ENCODE measurements at regions not wholly inside any gene's neighbourhood (a gene's known extent, or its start where the extent isn't known, plus 50 kb on each side); places are given as distances from the start of the nearest gene placed in this dataset.

DNA sequence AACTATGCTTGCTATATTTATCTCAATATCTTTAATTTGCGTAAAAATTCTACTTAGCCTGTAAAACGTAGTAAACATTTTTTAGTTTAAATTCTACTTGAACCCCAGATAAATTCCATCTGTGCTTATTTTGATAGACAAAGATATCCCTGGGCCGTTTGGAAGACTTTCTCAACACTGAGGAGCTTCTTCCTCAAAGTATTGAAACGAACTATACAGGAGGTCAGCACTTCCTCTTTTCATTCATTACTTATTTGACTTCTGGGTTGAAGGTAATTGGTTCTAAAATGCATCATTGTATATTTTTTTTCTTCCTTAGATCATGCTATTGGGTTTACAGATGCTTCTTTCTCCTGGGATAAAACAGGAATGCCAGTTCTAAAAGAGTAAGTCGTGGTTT, 74.7 kb downstream of the HSPA13 start:
- intact Hi-C loops (cut with DNase I) = no loop called here
- Histone ChIP-seq H3K27me3 (no peaks in the 10 kb centered on the region), H3K4me3 (no peak overlapping the region), H3K36me3 (no peaks in the 10 kb centered on the region), H3K9me3 (no peaks in the 10 kb centered on the region), H3K4me1 (no peaks in the 10 kb centered on the region), H3K27ac (no peak overlapping the region)
- 48 to 49% methylated on average over 5 of the region's 5 CpGs for WGBS, 2 donors
- no peak for TF ChIP-seq POLR2A (IDR thresholded peaks at IDR 0.05)
- TF ChIP-seq, protein P1, sequence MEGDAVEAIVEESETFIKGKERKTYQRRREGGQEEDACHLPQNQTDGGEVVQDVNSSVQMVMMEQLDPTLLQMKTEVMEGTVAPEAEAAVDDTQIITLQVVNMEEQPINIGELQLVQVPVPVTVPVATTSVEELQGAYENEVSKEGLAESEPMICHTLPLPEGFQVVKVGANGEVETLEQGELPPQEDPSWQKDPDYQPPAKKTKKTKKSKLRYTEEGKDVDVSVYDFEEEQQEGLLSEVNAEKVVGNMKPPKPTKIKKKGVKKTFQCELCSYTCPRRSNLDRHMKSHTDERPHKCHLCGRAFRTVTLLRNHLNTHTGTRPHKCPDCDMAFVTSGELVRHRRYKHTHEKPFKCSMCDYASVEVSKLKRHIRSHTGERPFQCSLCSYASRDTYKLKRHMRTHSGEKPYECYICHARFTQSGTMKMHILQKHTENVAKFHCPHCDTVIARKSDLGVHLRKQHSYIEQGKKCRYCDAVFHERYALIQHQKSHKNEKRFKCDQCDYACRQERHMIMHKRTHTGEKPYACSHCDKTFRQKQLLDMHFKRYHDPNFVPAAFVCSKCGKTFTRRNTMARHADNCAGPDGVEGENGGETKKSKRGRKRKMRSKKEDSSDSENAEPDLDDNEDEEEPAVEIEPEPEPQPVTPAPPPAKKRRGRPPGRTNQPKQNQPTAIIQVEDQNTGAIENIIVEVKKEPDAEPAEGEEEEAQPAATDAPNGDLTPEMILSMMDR (IDR thresholded peaks at IDR 0.05) = no peak
- DNase-seq = no peak

DNA sequence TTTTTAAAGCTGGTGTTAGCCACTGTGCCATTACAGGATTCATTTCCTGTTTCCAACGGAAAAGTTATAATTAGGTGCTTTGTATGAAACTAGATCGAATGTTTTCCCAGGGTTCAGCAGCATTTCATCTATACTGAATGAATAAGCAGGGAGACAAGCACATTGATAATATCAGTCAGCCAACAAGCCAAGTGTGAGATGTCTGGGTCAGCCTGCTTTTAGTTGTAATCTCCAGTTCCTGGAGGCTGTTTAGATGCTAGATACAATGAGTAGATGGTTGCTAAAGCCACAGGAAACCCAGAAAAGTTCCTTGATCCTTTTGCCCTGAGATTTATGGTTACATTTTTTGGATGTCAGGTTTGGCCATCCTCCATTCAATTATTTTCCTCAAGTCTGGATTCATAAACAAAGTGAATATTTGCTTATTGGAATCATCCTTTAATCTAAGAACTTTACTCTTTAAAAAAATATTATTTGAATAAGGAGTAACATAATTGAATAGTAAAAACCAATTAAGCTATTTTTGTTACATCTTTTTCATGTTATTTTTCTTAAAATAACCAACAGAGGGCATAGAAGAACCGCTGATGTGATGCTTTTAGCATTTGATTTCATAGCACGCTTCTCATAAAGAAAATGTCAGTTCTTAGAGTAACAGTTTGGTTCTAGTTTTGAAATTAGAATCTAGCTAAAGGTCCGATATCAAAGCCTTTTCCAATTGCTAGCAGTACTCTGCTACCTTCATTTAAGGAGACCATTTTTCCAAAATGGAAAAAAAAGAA, 76.6 kb downstream of the HSPA13 start:
- WGBS, 2 donors = 16 to 19% methylated on average over 5 of the region's 5 CpGs
- intact Hi-C loops (cut with DNase I) = no loop called here
- no peaks in the 10 kb centered on the region for H3K4me1 ChIP-seq
- no peak overlapping the region for H3K27ac ChIP-seq
- no peak overlapping the region for H3K4me3 ChIP-seq
- no peaks in the 10 kb centered on the region for H3K36me3 ChIP-seq
- no peaks in the 10 kb centered on the region for H3K27me3 ChIP-seq
- TF ChIP-seq, protein P1 (IDR thresholded peaks at IDR 0.05) = peak in 1 of 6 experiments; percentile 43
- no peak for TF ChIP-seq POLR2A (IDR thresholded peaks at IDR 0.05)
- no peak for DNase-seq
- H3K9me3 ChIP-seq = no peaks in the 10 kb centered on the region

DNA sequence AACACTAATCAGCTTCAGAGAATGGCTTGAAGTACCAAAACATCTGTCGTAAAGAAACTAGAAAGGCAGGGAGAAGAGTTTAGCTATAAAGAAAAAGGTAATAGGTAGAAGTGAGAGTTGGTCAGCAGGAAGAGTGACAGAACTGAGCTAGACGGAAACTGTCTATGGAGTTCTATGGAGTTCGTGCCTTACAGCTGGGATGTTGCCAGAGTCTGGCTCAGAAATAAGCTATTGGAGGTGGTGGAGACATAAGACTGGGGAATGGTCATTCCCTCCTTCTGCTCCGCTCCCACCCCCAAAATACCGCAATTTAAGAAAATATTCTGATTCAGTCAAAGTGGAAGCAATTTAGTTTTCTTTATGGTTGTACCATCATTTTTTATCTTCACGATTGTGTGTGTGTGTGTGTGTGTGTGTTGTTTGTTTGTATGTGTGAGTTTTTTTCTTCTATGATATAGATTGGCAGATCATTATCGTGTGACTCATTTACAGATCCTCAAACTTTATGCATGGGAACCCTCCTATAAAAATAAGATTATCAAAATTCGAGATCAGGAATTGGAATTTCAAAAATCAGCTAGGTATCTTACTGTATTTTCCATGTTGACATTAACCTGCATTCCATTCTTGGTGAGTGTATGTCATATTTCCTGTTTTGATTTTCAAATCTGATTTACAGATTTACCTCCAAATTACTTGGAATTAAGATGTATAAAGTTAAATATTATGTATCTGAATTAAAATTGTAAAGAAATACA, 79.0 kb downstream of the HSPA13 start:
- Histone ChIP-seq H3K27me3 (no peaks in the 10 kb centered on the region), H3K27ac (no peak overlapping the region), H3K4me1 (no peaks in the 10 kb centered on the region), H3K9me3 (no peaks in the 10 kb centered on the region), H3K36me3 (no peaks in the 10 kb centered on the region), H3K4me3 (no peak overlapping the region)
- DNase-seq = no peak
- TF ChIP-seq, protein P1 (IDR thresholded peaks at IDR 0.05) = no peak
- no peak for TF ChIP-seq POLR2A (IDR thresholded peaks at IDR 0.05)
- 59 to 65% methylated on average over 8 of the region's 8 CpGs for WGBS, 2 donors
- intact Hi-C loops (cut with DNase I) = no loop called here

DNA sequence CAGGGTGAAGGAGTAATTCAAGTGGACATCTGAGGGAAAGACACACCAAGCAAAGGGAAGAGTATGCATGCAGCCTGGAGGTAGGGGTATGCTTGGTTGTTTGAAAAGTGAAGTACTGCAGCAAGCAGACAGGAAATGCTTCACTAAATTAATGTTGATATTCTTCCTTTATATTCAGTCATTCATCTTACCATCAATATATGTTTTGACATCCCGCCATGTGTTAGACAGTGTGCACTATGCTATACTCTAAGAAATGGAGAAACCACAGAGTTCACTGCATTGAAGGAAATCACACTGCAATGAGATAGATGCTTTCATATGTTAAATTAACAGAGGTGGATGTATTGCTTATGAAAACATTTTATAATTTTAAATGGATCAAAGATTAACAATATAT, 82.9 kb downstream of the HSPA13 start:
- H3K27me3 ChIP-seq = no peaks in the 10 kb centered on the region
- no peak overlapping the region for H3K27ac ChIP-seq
- H3K9me3 ChIP-seq = no peaks in the 10 kb centered on the region
- no peaks in the 10 kb centered on the region for H3K4me1 ChIP-seq
- no peak overlapping the region for H3K4me3 ChIP-seq
- 88 to 94% methylated on average over 1 of the region's 1 CpG for WGBS, 2 donors
- intact Hi-C loops (cut with DNase I) = no loop called here
- TF ChIP-seq, protein P1 (IDR thresholded peaks at IDR 0.05) = no peak
- no peak for TF ChIP-seq POLR2A (IDR thresholded peaks at IDR 0.05)
- DNase-seq = no peak
- no peaks in the 10 kb centered on the region for H3K36me3 ChIP-seq

DNA sequence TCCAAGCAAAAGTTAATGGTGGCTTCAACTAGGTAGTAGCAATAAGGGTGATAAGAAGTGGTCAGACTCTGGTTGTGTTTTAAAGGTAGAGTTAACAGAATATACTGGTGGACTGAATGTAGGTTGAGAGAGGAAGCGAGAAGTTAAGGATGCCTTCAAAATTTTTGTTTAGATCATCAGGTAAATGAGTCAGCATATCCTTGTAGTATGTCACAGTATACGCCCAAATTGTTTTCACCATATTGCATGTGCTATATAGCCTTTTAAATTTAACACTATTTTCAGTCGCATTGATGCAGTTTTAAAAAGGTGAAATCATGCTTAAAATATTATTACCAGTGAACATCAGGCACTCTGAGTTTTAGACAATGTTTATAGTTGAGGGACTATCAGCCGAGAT, 74.6 kb downstream of the RBM11 start:
- Histone ChIP-seq H3K4me1 (no peaks in the 10 kb centered on the region), H3K4me3 (no peak overlapping the region), H3K9me3 (no peaks in the 10 kb centered on the region), H3K27ac (no peak overlapping the region), H3K27me3 (no peaks in the 10 kb centered on the region), H3K36me3 (no peaks in the 10 kb centered on the region)
- WGBS, 2 donors = 69 to 86% methylated on average over 4 of the region's 4 CpGs
- intact Hi-C loops (cut with DNase I) = no loop called here
- no peak for DNase-seq
- TF ChIP-seq, protein P1 (IDR thresholded peaks at IDR 0.05) = no peak
- TF ChIP-seq POLR2A (IDR thresholded peaks at IDR 0.05) = no peak

Measured in esophagus squamous epithelium (tissue), 5 donors.